A549 (cell line): ENCODE measurements at regions not wholly inside any gene's neighbourhood (a gene's known extent, or its start where the extent isn't known, plus 50 kb on each side); places are given as distances from the start of the nearest gene placed in this dataset.

Source experiments
- ATAC-seq, 2 experiments: fragments of 200-7000 bp in 1 of 2; fragments of >200 bp in 1 of 2; cut with Nextera tagmentation in 1 of 2; cut with Tn5 transposase in 1 of 2; 3 replicates each; pipeline versions ENCODE4 v1.8.0 to v1.9.1; 2018 to 2020; ENCODE audit warnings: mild to moderate bottlenecking in 1 of 2, moderate library complexity in 1 of 2
- CTCF ChIA-PET: fragments of 300-600 bp; sonication (Branson Sonifier 250); formaldehyde crosslinking; extraction: SDS; loops from one replicate; lab custom pipeline; 2021; ENCODE audit warnings: antibody characterized with exemption, inconsistent platforms; lab: Yijun Ruan, JAX
- POLR2A ChIA-PET: fragments of 350-600 bp; formaldehyde crosslinking; extraction: SDS; loops from one replicate; lab custom pipeline; 2021; ENCODE audit warnings: antibody characterized with exemption, inconsistent platforms; lab: Yijun Ruan, JAX
- DNase-seq, 2 experiments: peaks; one replicate each; pipeline versions ENCODE4 v3.0.0 to v3.0.0-alpha.2; 2011 to 2016; ENCODE audit warnings: low read depth in 1 of 2, low spot score in 1 of 2
- FAIRE-seq: peaks from 2 replicates; lab custom pipeline; 2011; peaks lifted over from hg19 to GRCh38; lab: Jason Lieb, UNC
- H3K27ac ChIP-seq, 2 experiments: fragments of >200 bp; sonication (Bioruptor Twin); formaldehyde crosslinking; 3 replicates each; pipeline ENCODE4 v1.5.1; 2016 to 2017
- H3K4me1 ChIP-seq: fragments of >200 bp; sonication (Bioruptor Twin); formaldehyde crosslinking; 3 replicates; pipeline ENCODE4 v1.6.1; 2016
- H3K4me2 ChIP-seq: fragments of >200 bp; sonication (Bioruptor Twin); formaldehyde crosslinking; 3 replicates; pipeline ENCODE4 v1.6.1; 2016
- H3K4me3 ChIP-seq: fragments of >200 bp; sonication (Bioruptor Twin); formaldehyde crosslinking; 3 replicates; pipeline ENCODE4 v1.5.1; 2016
- H3K9me3 ChIP-seq: fragments of >200 bp; sonication (Bioruptor Twin); formaldehyde crosslinking; 3 replicates; pipeline ENCODE4 v1.6.1; 2016
- ATOH8 ChIP-seq: fragments of 250-450 bp; sonication (Bioruptor Pico); IDR thresholded peaks from 2 replicates; pipeline ENCODE4 v1.5.0; 2020; ENCODE audit warnings: low read depth, mild to moderate bottlenecking, moderate library complexity
- CBX2 ChIP-seq: fragments of 200-600 bp; sonication (generic); IDR thresholded peaks from 2 replicates; pipeline ENCODE4 v1.6.1; 2016; ENCODE audit warnings: low read depth, mild to moderate bottlenecking, borderline replicate concordance
- CBX8 ChIP-seq: fragments of 200-600 bp; sonication (generic); IDR thresholded peaks from 2 replicates; pipeline ENCODE4 v1.6.1; 2016
- CEBPB ChIP-seq, 2 experiments: fragments of >200 bp in 1 of 2; sonication (Bioruptor Twin) in 1 of 2; formaldehyde crosslinking in 1 of 2; IDR thresholded peaks; 2 replicates each; pipeline ENCODE4 v1.6.1; 2012 to 2016
- CTCF ChIP-seq: fragments of >200 bp; sonication (Bioruptor Twin); formaldehyde crosslinking; IDR thresholded peaks from 3 replicates; pipeline ENCODE4 v1.5.1; 2016
- FOSL2 ChIP-seq, 2 experiments: fragments of 450-650 bp in 1 of 2; fragments of >200 bp in 1 of 2; sonication (Bioruptor Twin) in 1 of 2; formaldehyde crosslinking; IDR thresholded peaks; 2 replicates each; pipeline versions ENCODE4 v1.5.0 to v1.6.1; 2016 to 2020; ENCODE audit warnings: mild to moderate bottlenecking in 1 of 2, moderate library complexity in 1 of 2
- FOXS1 ChIP-seq: fragments of 250-450 bp; sonication (Bioruptor Pico); IDR thresholded peaks from 2 replicates; pipeline ENCODE4 v1.5.0; 2020; ENCODE audit warnings: mild to moderate bottlenecking, moderate library complexity
- HOXB13 ChIP-seq: fragments of 250-450 bp; sonication (Bioruptor Pico); IDR thresholded peaks from 2 replicates; pipeline ENCODE4 v1.5.0; 2020; ENCODE audit warnings: low read depth, mild to moderate bottlenecking, moderate library complexity
- HOXB5 ChIP-seq: fragments of 250-450 bp; sonication (Bioruptor Pico); IDR thresholded peaks from 2 replicates; pipeline ENCODE4 v1.5.0; 2020; ENCODE audit warnings: mild to moderate bottlenecking, moderate library complexity
- JUN ChIP-seq, 2 experiments: fragments of >200 bp; sonication (Bioruptor Twin); formaldehyde crosslinking; IDR thresholded peaks; 2 replicates in 1 of 2; 3 replicates in 1 of 2; pipeline ENCODE4 v1.6.1; 2016 to 2017
- MAFK ChIP-seq: fragments of 450-650 bp; IDR thresholded peaks from 2 replicates; pipeline ENCODE4 v1.6.1; 2014; ENCODE audit not compliant: partially characterized antibody
- MAZ ChIP-seq: fragments of 150-350 bp; IDR thresholded peaks from 2 replicates; pipeline ENCODE4 v1.6.1; 2014; ENCODE audit warnings: antibody characterized with exemption, low read depth, low read length, borderline replicate concordance
- NFE2L2 ChIP-seq: fragments of 150-350 bp; conservative IDR thresholded peaks from 2 replicates; pipeline ENCODE4 v1.6.1; 2014; ENCODE audit warnings: low read length
- NPAS2 ChIP-seq: fragments of 250-450 bp; sonication (Bioruptor Pico); IDR thresholded peaks from 2 replicates; pipeline ENCODE4 v1.8.0; 2022; ENCODE audit warnings: mild to moderate bottlenecking, moderate library complexity, borderline replicate concordance
- RAD21 ChIP-seq, 2 experiments: fragments of >200 bp in 1 of 2; sonication (Bioruptor Twin) in 1 of 2; formaldehyde crosslinking in 1 of 2; IDR thresholded peaks in 1 of 2; conservative IDR thresholded peaks in 1 of 2; 2 replicates in 1 of 2; 3 replicates in 1 of 2; pipeline ENCODE4 v1.6.1; 2012 to 2018; ENCODE audit warnings: inconsistent platforms in 1 of 2
- REST ChIP-seq: fragments of 200-600 bp; sonication (generic); IDR thresholded peaks from 2 replicates; pipeline ENCODE4 v1.6.1; 2016; ENCODE audit warnings: antibody characterized with exemption, mild to moderate bottlenecking, moderate library complexity
- RNF2 ChIP-seq: fragments of 200-600 bp; sonication (generic); IDR thresholded peaks from 2 replicates; pipeline ENCODE4 v1.6.1; 2016; ENCODE audit warnings: low read depth, mild to moderate bottlenecking, antibody characterized with exemption, moderate library complexity, borderline replicate concordance
- TFCP2L1 ChIP-seq: fragments of 250-450 bp; sonication (Bioruptor Pico); IDR thresholded peaks from 2 replicates; pipeline ENCODE4 v1.5.0; 2021; ENCODE audit warnings: mild to moderate bottlenecking
- USF2 ChIP-seq: fragments of 450-650 bp; IDR thresholded peaks from 2 replicates; pipeline ENCODE4 v1.6.1; 2014; ENCODE audit warnings: antibody characterized with exemption
- ZSCAN20 ChIP-seq: fragments of 250-450 bp; sonication (Bioruptor Pico); IDR thresholded peaks from 2 replicates; pipeline ENCODE4 v1.8.0; 2022; ENCODE audit warnings: mild to moderate bottlenecking, moderate library complexity
- WGBS: methylation state at CpG from one replicate; pipeline ENCODE4 v1.1.6; 2017; ENCODE audit errors: missing lambda C conversion rate; 5-methylcytosine and 5-hydroxymethylcytosine counted together
- TF ChIP-seq, protein P1 (sequence below): fragments of 250-450 bp; sonication (Bioruptor Pico); IDR thresholded peaks from 2 replicates; pipeline ENCODE4 v1.5.0; 2021; ENCODE audit warnings: mild to moderate bottlenecking, moderate library complexity, borderline replicate concordance

DNA sequence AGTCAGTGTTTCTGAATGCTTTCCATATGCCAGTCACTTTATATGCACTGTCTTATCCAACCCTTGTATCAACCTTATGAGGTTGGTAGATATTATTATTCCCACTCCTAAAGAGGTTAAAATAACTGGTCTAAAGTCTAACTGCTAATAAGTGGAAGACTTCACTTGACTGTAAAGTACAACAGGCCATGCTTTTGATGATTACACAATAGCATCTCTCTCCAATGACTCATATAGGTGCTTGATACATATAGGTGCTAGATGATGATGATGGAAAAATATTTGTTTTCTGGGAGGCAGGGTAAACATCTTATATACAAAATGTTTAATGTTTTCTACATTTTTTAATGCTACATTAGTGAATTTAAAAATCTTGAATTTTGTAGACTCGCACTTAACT lies 75.9 kb upstream of the NR3C1 start:
- CTCF ChIA-PET, result interaction anchor here (0.6 kb wide), 1 partner anchor 486 kb away, joined by 3 read pairs; no protein-coding TSS in a partner anchor
- 90% methylated on average over 1 of the region's 1 CpG for WGBS
- no peak for TF ChIP-seq MAZ
- TF ChIP-seq HOXB5, result no peak
- no peak for TF ChIP-seq ZSCAN20
- peak; percentile 62 to 85; a peak in 3 of 4 replicates for TF ChIP-seq CEBPB (IDR thresholded peaks at IDR 0.05)
- TF ChIP-seq FOSL2 (IDR thresholded peaks at IDR 0.05), result 0 out of 2 replicates have a peak, but pooled peaks have one; percentile 22
- peak; percentile 73 for TF ChIP-seq FOSL2 (CRISPR knock-in tag; IDR thresholded peaks at IDR 0.05)
- TF ChIP-seq FOXS1 (CRISPR knock-in tag), result no peak
- TF ChIP-seq NFE2L2, result no peak
- TF ChIP-seq, all 56 proteins: peak for 2
- H3K4me3 ChIP-seq, result no peak overlapping the region
- H3K9me3 ChIP-seq, result no peaks in the 10 kb centered on the region
- no peak overlapping the region; a peak in 1 of 6 replicates for H3K27ac ChIP-seq
- peak in 1 of 2 experiments; percentile 31 for DNase-seq
- POLR2A ChIA-PET, result no interaction called here
- ATAC-seq, result no peak
- H3K4me1 ChIP-seq, result peaks cover 36% of the 10 kb centered on the region
- peak overlapping the region; percentile 34; the same call in 2 of the 3 replicates for H3K4me2 ChIP-seq
- peak; percentile 91 for FAIRE-seq

DNA sequence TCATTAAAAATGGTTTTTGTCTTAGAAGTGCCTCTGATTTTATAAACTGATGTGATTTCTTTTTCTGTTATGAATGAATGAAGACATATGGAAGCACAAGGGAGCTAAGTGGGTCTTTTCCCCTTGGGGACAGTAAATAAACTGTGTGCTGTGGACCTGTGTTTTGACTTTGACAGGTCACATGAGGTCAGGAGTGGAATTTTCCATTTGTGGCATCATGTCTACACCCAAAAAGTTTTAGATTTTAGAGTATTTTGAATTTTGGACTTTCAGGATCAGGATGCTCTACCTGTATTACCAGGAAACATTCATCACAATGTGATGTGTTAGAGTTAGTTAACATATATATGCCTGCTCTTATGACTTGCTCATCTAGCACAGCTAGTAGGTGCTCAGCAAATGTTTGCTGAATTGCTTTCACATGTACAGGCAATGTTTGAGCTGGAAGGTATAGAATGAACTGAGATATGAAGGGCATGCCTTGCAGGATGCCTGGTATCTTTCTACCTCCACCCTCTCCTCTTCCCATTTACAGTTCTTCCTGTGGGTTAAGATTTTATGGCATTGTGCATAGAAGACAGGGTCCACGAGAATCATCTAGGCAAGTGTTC lies 73.2 kb upstream of the NR3C1 start:
- ATAC-seq (no peak; a peak in 1 of 6 replicates), DNase-seq (no peak), FAIRE-seq (no peak)
- TF ChIP-seq HOXB5, result no peak
- TF ChIP-seq RNF2, result no peak
- no peak for TF ChIP-seq TFCP2L1
- no peak for TF ChIP-seq ATOH8 (CRISPR knock-in tag)
- no peak for TF ChIP-seq USF2
- no peak for TF ChIP-seq CBX8
- TF ChIP-seq RAD21 (conservative IDR thresholded peaks at IDR 0.05 in 1 of 2, IDR thresholded peaks at IDR 0.05 in 1 of 2), result no peak
- TF ChIP-seq HOXB13 (CRISPR knock-in tag), result no peak
- no peak for TF ChIP-seq MAFK
- TF ChIP-seq CTCF, result no peak
- no peak for TF ChIP-seq NPAS2 (CRISPR knock-in tag)
- TF ChIP-seq REST, result no peak
- TF ChIP-seq, protein P1, sequence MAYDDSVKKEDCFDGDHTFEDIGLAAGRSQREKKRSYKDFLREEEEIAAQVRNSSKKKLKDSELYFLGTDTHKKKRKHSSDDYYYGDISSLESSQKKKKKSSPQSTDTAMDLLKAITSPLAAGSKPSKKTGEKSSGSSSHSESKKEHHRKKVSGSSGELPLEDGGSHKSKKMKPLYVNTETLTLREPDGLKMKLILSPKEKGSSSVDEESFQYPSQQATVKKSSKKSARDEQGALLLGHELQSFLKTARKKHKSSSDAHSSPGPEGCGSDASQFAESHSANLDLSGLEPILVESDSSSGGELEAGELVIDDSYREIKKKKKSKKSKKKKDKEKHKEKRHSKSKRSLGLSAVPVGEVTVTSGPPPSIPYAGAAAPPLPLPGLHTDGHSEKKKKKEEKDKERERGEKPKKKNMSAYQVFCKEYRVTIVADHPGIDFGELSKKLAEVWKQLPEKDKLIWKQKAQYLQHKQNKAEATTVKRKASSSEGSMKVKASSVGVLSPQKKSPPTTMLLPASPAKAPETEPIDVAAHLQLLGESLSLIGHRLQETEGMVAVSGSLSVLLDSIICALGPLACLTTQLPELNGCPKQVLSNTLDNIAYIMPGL (CRISPR knock-in tag), result no peak
- TF ChIP-seq JUN (IDR thresholded peaks at IDR 0.05), result no peak
- TF ChIP-seq CBX2, result no peak
- peak overlapping the region; percentile 38 for H3K4me2 ChIP-seq
- H3K4me1 ChIP-seq, result peaks cover 37% of the 10 kb centered on the region
- H3K27ac ChIP-seq, result peak overlapping the region in 1 of 2 experiments; percentile 50; a peak in 3 of 6 replicates
- ChIA-PET POLR2A (no interaction called here), CTCF (no interaction called here)
- H3K4me3 ChIP-seq, result no peak overlapping the region
- 94% methylated on average over 1 of the region's 1 CpG for WGBS
- H3K9me3 ChIP-seq, result no peaks in the 10 kb centered on the region
